ENCODE measurements at regions not wholly inside any gene's neighbourhood (a gene's known extent, or its start where the extent isn't known, plus 50 kb on each side); places are given as distances from the start of the nearest gene placed in this dataset.

GRCh38 chr2:196535061-196535460 is 104.5 kb upstream of the CCDC150 start:
- no peak for TF ChIP-seq YY1 (IDR thresholded peaks at IDR 0.05; ENCODE audit: low read depth)
- TF ChIP-seq TAF1 (IDR thresholded peaks at IDR 0.05; ENCODE audit: low read depth), result no peak
- TF ChIP-seq EP300 (IDR thresholded peaks at IDR 0.05; ENCODE audit: borderline replicate concordance), result no peak
- no peak for TF ChIP-seq RAD21 (IDR thresholded peaks at IDR 0.05; ENCODE audit: low read depth)
- no peak for TF ChIP-seq CEBPB (IDR thresholded peaks at IDR 0.05)
- no peak for TF ChIP-seq TEAD4 (IDR thresholded peaks at IDR 0.05)
- TF ChIP-seq REST (IDR thresholded peaks at IDR 0.05; ENCODE audit: low read depth), result no peak
